Midbrain (tissue), 1 donor: ENCODE measurements at regions not wholly inside any gene's neighbourhood (a gene's known extent, or its start where the extent isn't known, plus 50 kb on each side); places are given as distances from the start of the nearest gene placed in this dataset.
"Not testable (repeated sequence)": the region's sequence is repeated elsewhere in the genome, so short reads cannot be mapped to it uniquely, and the experiment has no call there.

Experiments used
- DNase-seq: peaks from one replicate; lab custom pipeline; 2025; lab: John Stamatoyannopoulos, UW

- DNase-seq: no peak
These were observed 51.0 kb downstream of the FHIP2A start for GRCh38 chr10:114872519-114873087.

GRCh38 chr10:114874827-114875411 lies 53.3 kb downstream of the FHIP2A start:
- peak; percentile 13 for DNase-seq

- not testable (repeated sequence) for DNase-seq
These were observed 54.1 kb downstream of the FHIP2A start for GRCh38 chr10:114875590-114876081.

- no peak for DNase-seq
These were observed 54.6 kb downstream of the FHIP2A start for GRCh38 chr10:114876169-114876568.

- DNase-seq: peak; percentile 66
These were observed 55.2 kb downstream of the FHIP2A start for GRCh38 chr10:114876602-114877300.

GRCh38 chr10:114877301-114877644 lies 55.7 kb downstream of the FHIP2A start:
- DNase-seq: no peak

GRCh38 chr10:114879093-114879492 lies 57.5 kb downstream of the FHIP2A start:
- DNase-seq: no peak

- DNase-seq: no peak
These were observed 58.1 kb downstream of the FHIP2A start for GRCh38 chr10:114879541-114880158.

GRCh38 chr10:114881417-114881816 lies 56.6 kb upstream of the TRUB1 start:
- DNase-seq: no peak

GRCh38 chr10:114881901-114882300 lies 56.1 kb upstream of the TRUB1 start:
- no peak for DNase-seq

GRCh38 chr10:114885443-114885842 lies 52.6 kb upstream of the TRUB1 start:
- no peak for DNase-seq
